Adipocyte (in vitro differentiated cells): ENCODE measurements at regions not wholly inside any gene's neighbourhood (a gene's known extent, or its start where the extent isn't known, plus 50 kb on each side); places are given as distances from the start of the nearest gene placed in this dataset.
A peak's percentile ranks its signal among the peaks of the same experiment; 100 is the strongest.

ENCODE experiments used
- DNase-seq: peaks from one replicate; pipeline ENCODE4 v3.0.0-alpha.2; 2015; ENCODE audit warnings: low read depth
- H3K27me3 ChIP-seq: replicated peaks from 2 replicates; pipeline ENCODE4 v1.7.0; 2013; ENCODE audit warnings: mild to moderate bottlenecking, low read length, moderate library complexity; ENCODE audit not compliant: control insufficient read depth, insufficient read depth
- H3K36me3 ChIP-seq: 2 replicates; pipeline ENCODE4 v1.7.0; 2013; ENCODE audit warnings: low read length, mild to moderate bottlenecking, moderate library complexity; ENCODE audit not compliant: control insufficient read depth, insufficient read depth, severe bottlenecking
- H3K4me1 ChIP-seq: 2 replicates; pipeline ENCODE4 v1.7.0; 2013; ENCODE audit warnings: mild to moderate bottlenecking, low read length, moderate library complexity; ENCODE audit not compliant: control insufficient read depth, insufficient read depth
- H3K4me3 ChIP-seq: 2 replicates; pipeline ENCODE4 v1.7.0; 2013; ENCODE audit warnings: mild to moderate bottlenecking, low read length, moderate library complexity
- H3K9ac ChIP-seq: 2 replicates; pipeline ENCODE4 v1.7.0; 2013; ENCODE audit warnings: mild to moderate bottlenecking, low read length, moderate library complexity
- H3K9me3 ChIP-seq: 2 replicates; pipeline ENCODE4 v1.7.0; 2013; ENCODE audit warnings: mild to moderate bottlenecking, low read length, moderate library complexity; ENCODE audit not compliant: control insufficient read depth

DNA sequence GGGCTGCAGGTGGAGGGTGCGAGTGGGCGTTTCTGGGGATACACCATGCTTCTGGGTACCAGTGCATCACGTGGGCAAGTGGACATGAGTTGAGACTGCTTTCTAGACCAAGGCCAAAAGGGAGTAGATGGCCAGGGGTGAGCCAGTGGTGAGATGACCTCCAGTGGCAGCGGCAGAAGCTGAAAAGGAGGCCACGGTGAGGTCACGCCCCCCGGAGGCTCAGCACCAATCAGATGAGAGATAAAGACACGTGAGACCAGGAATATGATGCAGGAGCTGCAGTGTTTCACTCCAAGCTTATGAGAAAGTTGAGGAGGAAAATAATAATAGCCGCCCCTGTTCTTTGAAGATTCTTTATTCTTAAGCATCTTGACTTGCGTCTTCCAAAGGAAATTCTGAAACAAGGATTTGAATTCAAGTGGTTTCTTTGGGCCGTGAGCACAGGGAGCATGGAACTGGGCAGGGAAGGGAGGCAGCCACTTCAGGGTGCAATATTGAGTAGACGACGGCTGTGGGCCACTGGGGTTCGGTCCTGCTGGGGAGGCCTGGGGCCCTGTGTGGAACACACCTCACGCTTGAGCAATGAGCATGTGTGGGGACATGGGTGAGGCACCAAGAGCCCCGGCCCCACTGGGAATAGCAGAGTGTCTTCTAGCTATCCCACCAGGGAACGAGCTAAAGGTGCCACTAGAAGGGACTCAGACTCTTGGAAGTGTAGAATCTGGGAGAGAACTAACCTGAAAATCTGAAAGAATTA is 156.7 kb upstream of the LRFN2 start:
- no peak overlapping the region for H3K9ac ChIP-seq
- H3K36me3 ChIP-seq, result no peaks in the 10 kb centered on the region
- peaks cover under 1% of the 10 kb centered on the region for H3K4me1 ChIP-seq
- DNase-seq, result no peak
- H3K4me3 ChIP-seq, result no peak overlapping the region
- H3K9me3 ChIP-seq, result no peaks in the 10 kb centered on the region
- peaks cover 29% of the 10 kb centered on the region for H3K27me3 ChIP-seq

DNA sequence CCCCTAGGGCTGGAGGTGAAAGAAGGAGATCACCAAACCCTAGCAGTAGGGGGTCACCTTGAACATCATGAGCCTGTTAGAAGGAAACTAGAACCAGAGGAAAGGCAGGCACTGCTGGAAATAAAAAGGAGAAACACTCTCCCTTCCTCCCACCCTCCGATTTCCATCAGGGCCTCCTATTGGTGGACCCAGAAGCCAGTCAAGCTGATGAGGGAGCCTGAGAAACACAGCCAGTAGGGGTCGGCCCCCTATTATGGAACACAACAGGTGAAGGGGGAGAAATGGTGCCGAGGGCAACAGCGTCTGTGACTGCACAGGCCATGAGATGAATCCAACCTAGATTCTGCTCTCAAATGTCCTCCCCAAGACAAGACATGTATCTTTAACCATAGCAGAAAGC is 156.1 kb upstream of the LRFN2 start:
- Histone ChIP-seq H3K27me3 (peaks cover 26% of the 10 kb centered on the region), H3K36me3 (no peaks in the 10 kb centered on the region)

DNA sequence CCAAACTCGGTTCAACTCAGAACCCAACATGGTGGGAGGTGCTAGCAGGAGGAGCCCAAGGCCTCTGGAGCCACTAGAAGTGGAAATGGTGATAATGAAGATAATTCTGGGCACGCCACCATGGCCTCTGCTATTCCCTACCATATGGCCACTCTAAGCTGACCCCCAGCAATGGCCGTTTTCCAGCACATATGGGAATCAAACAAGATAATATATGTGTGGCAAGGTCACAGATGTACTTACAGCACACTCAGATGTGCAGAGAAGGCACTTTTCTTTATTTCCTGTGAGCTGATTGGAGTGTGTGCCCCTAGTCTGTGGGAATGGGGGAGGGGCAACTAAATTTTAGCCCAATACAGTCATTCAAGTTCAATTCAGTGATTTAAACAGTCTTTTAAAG is 153.4 kb upstream of the LRFN2 start:
- Histone ChIP-seq H3K36me3 (no peaks in the 10 kb centered on the region), H3K27me3 (peaks cover 41% of the 10 kb centered on the region), H3K9ac (no peak overlapping the region), H3K9me3 (no peaks in the 10 kb centered on the region), H3K4me1 (peaks cover 9% of the 10 kb centered on the region), H3K4me3 (no peak overlapping the region)
- DNase-seq, result no peak

More for the DNA sequence above, 156.1 kb upstream of the LRFN2 start:
- Histone ChIP-seq H3K4me1 (peaks cover 7% of the 10 kb centered on the region), H3K9ac (no peak overlapping the region), H3K4me3 (no peak overlapping the region), H3K9me3 (no peaks in the 10 kb centered on the region)
- no peak for DNase-seq

DNA sequence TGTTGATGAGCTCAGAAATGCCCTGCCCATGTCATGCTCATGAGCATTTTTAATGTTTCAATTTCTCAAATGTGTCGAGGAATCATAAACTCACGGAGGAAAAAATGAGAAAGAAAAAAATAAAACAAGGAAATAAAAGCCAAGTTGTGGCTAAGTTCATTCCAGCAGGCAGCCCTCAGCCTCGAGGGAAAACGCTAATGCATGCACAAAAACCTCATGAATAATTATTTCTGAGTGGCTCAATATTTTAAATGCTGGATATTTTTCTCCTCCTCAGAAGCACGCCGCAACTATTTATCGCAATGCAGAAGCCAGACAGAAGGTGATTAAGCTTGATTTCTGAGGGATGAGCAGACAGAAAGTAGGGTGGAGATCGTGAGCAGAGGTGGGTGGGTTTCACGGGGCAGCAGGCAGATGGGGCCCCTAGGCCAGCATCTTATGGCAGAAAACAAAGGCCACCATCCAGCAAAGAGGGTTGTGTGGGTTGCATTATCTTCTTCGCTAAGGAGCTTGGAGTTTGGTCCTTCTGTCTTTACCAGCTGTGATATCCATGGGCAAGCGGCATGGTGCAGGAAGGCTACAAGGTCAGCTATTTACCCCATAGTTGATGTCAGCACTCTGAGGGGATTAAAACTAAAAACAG is 151.5 kb upstream of the LRFN2 start:
- Histone ChIP-seq H3K9ac (no peak overlapping the region), H3K27me3 (peaks cover 46% of the 10 kb centered on the region), H3K36me3 (no peaks in the 10 kb centered on the region), H3K9me3 (no peaks in the 10 kb centered on the region), H3K4me3 (no peak overlapping the region), H3K4me1 (peaks cover 9% of the 10 kb centered on the region)
- DNase-seq, result no peak

DNA sequence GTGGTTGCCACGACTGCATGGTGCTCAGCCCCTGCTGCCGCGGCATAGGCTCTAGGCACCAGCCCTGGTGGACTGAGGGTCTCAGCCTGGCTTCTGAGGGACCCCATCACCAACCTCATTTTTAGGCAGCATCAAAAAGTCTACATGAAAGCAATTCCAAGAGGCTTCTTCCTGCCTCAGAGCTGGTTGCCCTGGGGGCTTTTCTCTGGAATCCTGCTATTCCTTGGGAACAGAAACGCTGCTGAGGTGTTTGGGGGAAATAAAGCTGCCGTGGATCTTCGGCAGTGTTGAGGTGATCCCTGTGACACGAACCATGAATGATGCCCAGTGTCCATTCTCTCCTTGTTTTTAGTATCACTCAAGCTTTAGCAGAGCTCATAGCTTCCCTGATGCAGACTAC is 148.4 kb upstream of the LRFN2 start:
- H3K27me3 ChIP-seq, result peaks cover 49% of the 10 kb centered on the region
- peaks cover 9% of the 10 kb centered on the region for H3K4me1 ChIP-seq
- no peak for DNase-seq
- H3K9me3 ChIP-seq, result no peaks in the 10 kb centered on the region
- no peak overlapping the region for H3K4me3 ChIP-seq
- H3K36me3 ChIP-seq, result no peaks in the 10 kb centered on the region
- no peak overlapping the region for H3K9ac ChIP-seq

DNA sequence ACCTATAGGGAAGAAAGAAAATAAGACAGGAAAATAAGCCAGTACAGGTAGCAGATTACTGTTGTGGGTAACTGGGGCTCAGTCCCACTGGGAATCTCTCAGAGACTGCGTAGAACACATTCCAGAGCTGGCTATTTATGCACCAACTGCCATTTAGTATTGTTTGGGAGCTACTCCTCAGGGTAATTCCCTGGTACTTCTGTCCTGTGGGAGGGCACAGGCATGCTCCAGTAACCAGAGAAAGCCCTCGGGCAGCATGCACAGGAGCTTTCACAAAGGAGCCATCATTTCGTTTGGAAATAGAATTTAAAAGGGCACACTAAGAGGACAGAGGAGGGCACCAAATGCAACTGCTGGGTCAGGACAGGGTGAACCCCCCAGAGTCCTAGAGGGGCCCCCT is 148.0 kb upstream of the LRFN2 start:
- DNase-seq, result no peak
- H3K36me3 ChIP-seq, result no peaks in the 10 kb centered on the region
- peaks cover 9% of the 10 kb centered on the region for H3K4me1 ChIP-seq
- H3K27me3 ChIP-seq, result peaks cover 49% of the 10 kb centered on the region
- no peak overlapping the region for H3K9ac ChIP-seq
- H3K4me3 ChIP-seq, result no peak overlapping the region
- H3K9me3 ChIP-seq, result no peaks in the 10 kb centered on the region

DNA sequence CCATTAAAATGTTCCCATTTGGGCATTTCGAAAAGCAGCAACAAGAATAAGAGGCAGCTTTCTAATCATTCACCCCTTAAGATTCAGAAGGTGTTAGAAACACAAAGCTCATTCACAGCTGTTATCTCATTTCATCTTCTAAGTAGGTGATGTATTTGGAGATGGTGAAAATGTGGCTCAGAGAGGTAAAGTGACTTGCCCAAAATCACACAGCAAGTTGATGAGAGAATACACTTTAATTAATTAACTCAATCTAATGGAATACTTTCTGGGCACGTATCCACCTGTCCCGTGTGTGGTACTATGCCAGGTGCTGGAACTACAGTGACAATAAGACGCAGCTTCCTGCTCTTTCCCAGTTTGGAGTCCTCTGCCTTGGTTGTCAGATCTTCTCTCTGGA is 147.4 kb upstream of the LRFN2 start:
- H3K27me3 ChIP-seq, result peaks cover 46% of the 10 kb centered on the region
- H3K36me3 ChIP-seq, result no peaks in the 10 kb centered on the region
- H3K4me1 ChIP-seq, result peaks cover 9% of the 10 kb centered on the region
- no peaks in the 10 kb centered on the region for H3K9me3 ChIP-seq
- no peak overlapping the region for H3K4me3 ChIP-seq
- no peak for DNase-seq
- H3K9ac ChIP-seq, result no peak overlapping the region

DNA sequence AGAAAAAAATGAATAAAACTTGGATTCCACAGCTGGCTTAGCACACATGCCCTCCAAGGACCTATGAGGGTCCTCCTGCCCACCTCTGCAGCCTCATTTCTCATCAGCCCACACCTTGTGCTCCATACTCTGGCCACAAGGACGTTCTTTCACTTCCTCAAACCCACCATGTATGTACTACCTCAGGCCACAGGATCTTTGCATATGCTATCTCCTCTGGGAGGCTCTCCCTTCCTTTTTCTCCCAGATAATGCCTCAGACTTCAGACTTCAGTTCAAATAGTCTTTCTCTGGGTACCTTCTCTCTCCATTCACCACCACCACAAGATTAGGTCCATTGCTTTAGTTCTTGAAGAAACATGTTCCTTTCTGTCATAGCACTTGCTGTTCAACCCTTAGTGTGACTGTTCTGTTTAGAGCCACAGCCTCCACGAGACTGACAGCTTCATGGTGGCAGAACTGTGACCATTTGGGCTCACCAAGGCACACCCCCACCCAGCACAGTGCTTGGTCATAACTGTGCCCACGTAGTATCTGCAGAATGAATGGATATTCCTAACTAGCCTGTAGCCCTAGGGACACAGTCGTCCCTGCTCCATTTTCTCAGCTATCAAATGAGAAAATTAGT is 146.7 kb upstream of the LRFN2 start:
- no peak overlapping the region for H3K4me3 ChIP-seq
- DNase-seq, result no peak
- no peaks in the 10 kb centered on the region for H3K9me3 ChIP-seq
- H3K36me3 ChIP-seq, result no peaks in the 10 kb centered on the region
- H3K4me1 ChIP-seq, result peaks cover 8% of the 10 kb centered on the region
- H3K9ac ChIP-seq, result no peak overlapping the region
- peaks cover 39% of the 10 kb centered on the region for H3K27me3 ChIP-seq

DNA sequence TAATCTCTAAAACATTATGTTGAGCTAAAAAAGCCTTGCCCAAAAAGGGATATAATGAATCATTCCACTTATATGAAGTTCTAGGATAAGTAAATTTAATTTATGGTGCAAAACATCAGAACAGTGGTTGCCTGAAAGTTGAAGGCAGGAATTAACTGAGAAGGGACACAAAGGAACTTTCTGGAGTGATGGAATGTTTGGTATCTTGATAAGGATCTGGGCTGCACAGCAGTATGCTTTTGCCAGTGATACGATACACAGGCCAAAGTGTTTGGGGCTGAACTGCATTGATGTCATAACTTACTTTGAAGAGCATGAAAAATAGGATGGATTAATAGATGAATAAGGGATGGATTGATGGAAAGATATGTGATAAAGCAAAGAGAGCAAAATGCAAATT is 146.1 kb upstream of the LRFN2 start:
- no peaks in the 10 kb centered on the region for H3K36me3 ChIP-seq
- no peaks in the 10 kb centered on the region for H3K9me3 ChIP-seq
- H3K4me1 ChIP-seq, result peaks cover 2% of the 10 kb centered on the region
- H3K27me3 ChIP-seq, result peaks cover 37% of the 10 kb centered on the region
- H3K9ac ChIP-seq, result no peak overlapping the region
- H3K4me3 ChIP-seq, result no peak overlapping the region
- DNase-seq, result peak; percentile 52

DNA sequence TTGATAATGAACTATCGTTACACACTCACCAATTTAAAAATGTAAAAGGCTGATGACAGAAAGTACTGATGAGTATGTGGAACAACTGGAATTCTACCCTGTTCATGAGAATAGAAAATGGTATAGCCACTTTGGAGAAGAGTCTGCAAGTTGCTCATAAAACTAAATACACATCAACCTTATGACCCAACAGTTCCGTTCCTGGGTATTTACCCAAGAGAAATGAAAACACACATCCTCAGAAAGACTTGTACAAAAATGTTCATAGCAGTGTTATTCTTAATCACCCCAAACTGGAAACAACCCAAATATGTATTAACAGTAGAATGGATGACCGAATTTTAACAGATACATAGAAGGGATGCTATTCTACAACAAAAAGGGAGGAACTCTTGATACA is 145.7 kb upstream of the LRFN2 start:
- H3K4me3 ChIP-seq, result no peak overlapping the region
- H3K4me1 ChIP-seq, result no peaks in the 10 kb centered on the region
- H3K36me3 ChIP-seq, result no peaks in the 10 kb centered on the region
- no peaks in the 10 kb centered on the region for H3K9me3 ChIP-seq
- peaks cover 35% of the 10 kb centered on the region for H3K27me3 ChIP-seq
- no peak overlapping the region for H3K9ac ChIP-seq
- DNase-seq, result no peak

DNA sequence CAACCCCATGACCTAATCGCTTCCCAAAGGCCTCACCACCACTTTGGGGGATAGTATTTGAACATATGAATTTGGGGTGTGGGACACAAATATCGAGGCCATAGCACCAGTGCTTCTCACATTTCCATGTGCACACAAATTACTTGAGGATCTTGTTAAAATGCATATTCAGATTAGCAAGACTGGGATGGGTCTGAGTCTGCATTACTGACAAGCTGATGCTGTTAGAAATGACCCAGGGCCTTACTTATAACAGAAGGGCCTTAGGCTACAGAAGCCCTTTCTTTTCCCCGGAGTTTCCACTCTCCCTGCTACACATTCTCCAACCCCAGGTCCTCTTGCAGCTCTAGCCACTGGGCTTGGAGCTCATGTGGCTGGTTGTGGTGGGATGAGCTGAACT is 141.5 kb upstream of the LRFN2 start:
- H3K9me3 ChIP-seq, result no peaks in the 10 kb centered on the region
- peaks cover 3% of the 10 kb centered on the region for H3K27me3 ChIP-seq
- H3K36me3 ChIP-seq, result no peaks in the 10 kb centered on the region
- no peak overlapping the region for H3K4me3 ChIP-seq
- no peak overlapping the region for H3K9ac ChIP-seq
- no peaks in the 10 kb centered on the region for H3K4me1 ChIP-seq
- no peak for DNase-seq
